Left renal pelvis (tissue), 4 donors: ENCODE measurements at regions not wholly inside any gene's neighbourhood (a gene's known extent, or its start where the extent isn't known, plus 50 kb on each side); places are given as distances from the start of the nearest gene placed in this dataset.
"Not testable (repeated sequence)": the region's sequence is repeated elsewhere in the genome, so short reads cannot be mapped to it uniquely, and the experiment has no call there.

Experiments
- DNase-seq, 4 donors: peaks; one replicate each; pipeline ENCODE4 v3.0.0-alpha.2; 2013; ENCODE audit warnings: low read depth in 4 of 4, low spot score in 3 of 4

DNA sequence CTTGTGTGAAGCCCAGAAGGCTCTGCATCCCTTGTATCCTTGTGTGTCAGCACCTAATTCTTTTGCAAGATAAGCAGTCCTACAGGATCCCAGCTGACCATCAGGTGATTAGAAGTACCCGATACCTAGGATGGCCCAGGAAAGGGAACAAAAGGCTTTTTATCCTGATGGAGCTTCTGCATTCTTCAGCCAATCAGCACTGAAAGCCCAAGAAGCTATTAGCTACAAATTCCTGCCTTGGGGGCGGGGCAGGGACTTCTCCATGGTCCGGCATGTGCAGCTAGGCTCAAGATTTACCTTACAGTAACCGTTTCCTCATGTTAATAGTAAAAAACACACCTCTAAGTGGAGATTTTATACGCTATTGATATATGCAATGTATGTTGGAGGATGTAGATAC lies 264.6 kb upstream of the THUMPD2 start:
- DNase-seq = no peak

DNA sequence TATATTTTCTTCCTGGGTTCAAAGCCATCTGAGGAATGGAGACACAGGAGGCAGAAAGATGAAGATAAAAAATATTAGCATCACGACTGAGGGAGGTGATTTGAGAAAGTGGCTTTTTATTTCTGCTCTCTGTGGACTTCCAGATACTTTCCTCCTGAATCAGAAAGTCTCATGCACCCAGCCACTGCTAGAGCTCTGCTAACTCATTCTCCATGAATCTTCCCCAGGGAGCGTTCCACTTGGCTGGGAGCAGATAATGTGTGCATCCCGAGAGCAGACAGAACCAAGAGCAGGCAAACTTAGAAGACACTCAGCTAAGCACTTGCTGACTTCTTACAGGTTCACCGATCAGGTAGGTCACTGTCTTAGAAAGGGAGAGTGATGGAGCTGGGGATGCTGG lies 264.1 kb upstream of the THUMPD2 start:
- no peak for DNase-seq

DNA sequence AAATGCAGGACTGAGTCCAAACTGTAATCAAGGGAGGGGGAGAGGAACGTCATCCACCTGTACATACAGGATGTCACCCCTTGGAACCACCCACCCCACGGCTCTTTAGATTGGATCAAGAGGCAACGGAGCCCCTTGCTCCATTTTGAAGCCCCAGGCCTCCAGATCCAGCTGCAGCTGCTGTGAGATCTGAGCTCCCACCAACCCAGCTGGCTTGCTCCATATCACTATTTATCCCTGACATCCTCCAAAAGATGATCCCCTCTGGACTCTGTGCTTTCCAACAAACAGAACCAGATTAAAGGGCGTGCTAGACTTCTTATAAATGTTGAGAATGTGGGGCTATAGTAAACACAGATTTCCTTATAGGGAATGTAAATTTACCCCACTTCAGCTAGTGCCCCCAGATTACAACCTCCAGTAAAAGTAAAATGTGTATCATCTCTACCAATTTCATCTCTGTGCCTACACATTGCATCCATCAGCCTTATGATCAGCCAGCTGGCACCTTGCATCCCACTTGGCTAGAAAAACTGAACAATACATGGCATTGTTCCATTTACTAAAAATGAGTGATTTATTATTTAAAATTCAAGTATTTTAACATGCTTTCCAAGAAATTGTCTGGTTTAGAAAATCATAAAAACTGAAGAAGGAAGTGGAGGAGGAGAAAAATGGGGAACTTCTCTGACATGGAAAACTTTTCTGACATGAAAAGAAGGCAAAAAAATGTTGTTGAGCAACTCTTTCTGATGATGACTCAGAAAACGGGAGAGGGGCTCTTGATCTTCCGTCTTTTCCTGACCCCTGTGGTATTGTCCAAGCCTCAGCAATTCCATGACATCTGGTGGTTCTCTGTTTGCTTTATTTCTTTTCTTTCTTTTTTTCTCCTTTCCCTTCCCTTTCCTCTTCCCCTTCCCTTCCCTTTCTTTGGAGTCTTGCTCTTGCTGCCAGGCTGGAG lies 262.6 kb upstream of the THUMPD2 start:
- DNase-seq = no peak

GRCh38 chr2:40039549-40039948 lies 260.5 kb upstream of the THUMPD2 start:
- DNase-seq = no peak

- DNase-seq = no peak
Observed at GRCh38 chr2:40038646-40039045, 259.6 kb upstream of the THUMPD2 start.

- DNase-seq = no peak
Observed at GRCh38 chr2:40037303-40037702, 258.2 kb upstream of the THUMPD2 start.

DNA sequence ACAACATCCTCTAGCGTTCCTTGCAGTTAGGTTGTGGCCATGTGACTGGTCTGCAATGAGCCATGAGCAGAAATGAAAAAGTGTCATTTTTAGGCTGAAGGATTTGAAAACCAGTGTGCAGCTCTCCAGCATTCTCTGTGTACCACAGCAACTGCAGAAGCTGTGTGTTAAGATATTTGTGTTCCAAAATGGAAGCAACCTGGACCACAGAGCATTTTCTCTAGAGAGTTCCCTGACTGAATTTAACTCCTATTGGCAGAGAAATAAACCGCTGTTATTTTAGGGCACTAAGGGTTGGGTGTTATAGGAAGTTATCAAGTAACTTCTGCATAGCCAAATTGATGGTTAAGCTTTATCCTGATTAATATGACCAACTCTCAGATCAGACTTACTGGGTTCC lies 257.2 kb upstream of the THUMPD2 start:
- no peak for DNase-seq

GRCh38 chr2:40034801-40035200 lies 255.7 kb upstream of the THUMPD2 start:
- no peak for DNase-seq

GRCh38 chr2:40034198-40034597 lies 255.1 kb upstream of the THUMPD2 start:
- no peak for DNase-seq

DNA sequence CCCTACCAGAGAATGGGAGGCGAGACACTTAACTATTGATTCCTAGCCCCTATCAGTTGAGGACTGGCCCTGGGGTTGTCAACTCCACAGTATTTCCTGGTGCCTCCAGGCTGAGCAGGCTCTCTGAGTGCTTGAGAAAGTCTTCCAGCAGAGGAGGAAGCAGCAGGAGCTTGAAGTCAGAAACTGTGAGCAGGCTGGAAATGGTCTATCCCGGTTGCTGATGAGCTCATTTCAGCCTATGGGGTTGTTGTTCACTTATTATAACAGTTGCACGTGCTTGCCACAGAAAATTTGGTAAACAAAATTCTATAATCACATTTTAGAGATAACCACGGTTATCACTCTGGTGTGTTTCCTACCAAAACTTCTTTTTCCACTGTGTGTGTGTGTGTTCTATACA lies 254.7 kb upstream of the THUMPD2 start:
- no peak for DNase-seq

- no peak for DNase-seq
Observed at GRCh38 chr2:40032650-40033319, 253.7 kb upstream of the THUMPD2 start.

GRCh38 chr2:40030456-40030975 lies 251.5 kb upstream of the THUMPD2 start:
- DNase-seq = no peak

DNA sequence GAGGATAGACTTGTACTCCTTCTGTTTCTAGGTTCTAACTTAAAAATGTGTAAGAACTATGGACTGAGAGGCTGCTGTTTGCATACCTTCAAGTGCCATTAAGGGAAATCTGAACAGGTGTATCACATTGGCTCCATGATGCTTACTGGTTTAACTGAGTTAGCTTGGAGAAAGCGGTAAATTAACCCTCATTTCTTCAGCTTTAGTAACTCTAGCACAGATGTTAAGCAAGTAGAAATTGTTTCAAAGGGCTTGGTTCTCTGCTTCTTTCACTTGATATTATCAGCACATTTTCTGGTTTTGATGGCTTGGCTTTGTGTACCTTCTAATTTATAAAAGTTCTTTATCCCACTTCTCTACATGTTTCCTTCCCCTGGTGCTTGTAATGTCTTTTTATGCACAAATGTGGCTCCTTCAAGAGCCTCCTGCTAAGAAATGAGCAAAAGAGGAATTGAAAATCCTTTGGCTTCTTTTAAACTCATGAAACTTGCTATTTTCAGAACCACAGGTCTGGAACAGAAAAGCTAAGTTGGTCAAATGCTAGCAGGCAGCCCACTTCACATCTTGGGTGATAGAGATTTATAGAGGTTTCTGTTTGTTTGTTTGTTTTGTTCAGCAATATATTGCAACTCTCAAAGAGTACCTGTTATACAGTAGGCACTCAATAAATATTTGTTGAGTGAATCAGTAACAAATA lies 249.9 kb upstream of the THUMPD2 start:
- DNase-seq = no peak

DNA sequence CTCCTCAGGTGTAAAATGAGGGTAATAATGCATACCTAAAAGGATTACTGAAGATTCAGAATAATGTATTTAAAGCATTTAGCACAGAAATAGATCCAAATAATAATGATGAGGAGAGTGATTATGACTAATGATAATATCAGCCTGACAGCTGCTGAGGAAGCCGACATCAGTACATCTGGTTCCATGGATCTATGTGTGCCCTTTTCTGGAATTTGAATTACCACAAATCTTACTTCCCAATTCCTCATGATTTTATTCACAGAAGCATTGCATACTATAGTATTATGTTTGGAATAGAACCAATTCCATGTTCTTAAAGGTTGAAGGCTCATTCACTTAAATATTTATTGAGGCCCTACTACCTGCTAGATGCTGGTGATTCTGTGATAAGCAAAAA lies 248.9 kb upstream of the THUMPD2 start:
- no peak for DNase-seq

GRCh38 chr2:40025276-40025675 lies 246.2 kb upstream of the THUMPD2 start:
- not testable (repeated sequence) for DNase-seq

GRCh38 chr2:40020997-40021396 lies 241.9 kb upstream of the THUMPD2 start:
- no peak for DNase-seq

- no peak for DNase-seq
Observed at GRCh38 chr2:40016151-40016885, 237.3 kb upstream of the THUMPD2 start.

GRCh38 chr2:40013962-40014361 lies 234.9 kb upstream of the THUMPD2 start:
- DNase-seq = not testable (repeated sequence)

- no peak for DNase-seq
Observed at GRCh38 chr2:40004336-40004735, 225.3 kb upstream of the THUMPD2 start.

DNA sequence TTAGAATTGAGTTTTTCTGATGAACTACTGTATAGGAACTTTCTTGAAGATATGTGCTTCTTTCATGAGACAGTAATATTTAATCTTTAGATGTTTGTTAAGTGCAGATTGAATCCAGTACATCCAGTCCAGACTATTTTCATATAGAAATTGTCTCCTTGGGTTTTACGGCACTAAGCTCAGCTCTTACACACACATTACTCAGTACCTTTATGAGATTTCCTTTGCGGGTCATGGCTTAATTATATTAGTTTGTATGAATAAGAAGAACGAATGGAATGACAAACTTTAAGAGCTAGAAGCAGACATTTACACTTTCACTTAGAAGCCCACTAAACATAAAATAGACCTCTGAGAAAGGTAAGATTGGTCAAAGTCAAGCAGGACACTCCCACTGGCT lies 223.3 kb upstream of the THUMPD2 start:
- no peak for DNase-seq
